ENCODE measurements at regions not wholly inside any gene's neighbourhood (a gene's known extent, or its start where the extent isn't known, plus 50 kb on each side); places are given as distances from the start of the nearest gene placed in this dataset.

DNA sequence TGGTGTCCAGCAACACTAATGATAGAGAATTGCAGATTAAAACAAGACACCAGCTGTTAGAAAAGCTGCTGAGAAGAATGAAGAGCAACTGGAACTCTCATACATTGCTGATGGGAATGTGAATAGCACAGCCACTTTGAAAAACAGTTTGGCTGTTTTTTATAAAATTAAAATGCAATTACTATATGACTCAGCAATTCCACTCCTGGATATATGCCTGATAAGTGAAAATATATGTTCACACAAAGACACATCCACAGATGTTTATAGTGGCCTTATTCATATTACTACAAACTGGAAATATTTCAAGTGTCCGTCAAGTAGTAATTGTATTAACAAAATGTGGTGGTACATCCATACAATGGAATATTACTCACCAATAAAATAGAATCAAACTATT, 99.7 kb upstream of the HAO2 start:
- no peak for DNase-seq
- TF ChIP-seq GATA1 (IDR thresholded peaks at IDR 0.05; ENCODE audit: low read depth, low read length) (no peak), POLR2A (IDR thresholded peaks at IDR 0.05; ENCODE audit: low read length) (no peak)

DNA sequence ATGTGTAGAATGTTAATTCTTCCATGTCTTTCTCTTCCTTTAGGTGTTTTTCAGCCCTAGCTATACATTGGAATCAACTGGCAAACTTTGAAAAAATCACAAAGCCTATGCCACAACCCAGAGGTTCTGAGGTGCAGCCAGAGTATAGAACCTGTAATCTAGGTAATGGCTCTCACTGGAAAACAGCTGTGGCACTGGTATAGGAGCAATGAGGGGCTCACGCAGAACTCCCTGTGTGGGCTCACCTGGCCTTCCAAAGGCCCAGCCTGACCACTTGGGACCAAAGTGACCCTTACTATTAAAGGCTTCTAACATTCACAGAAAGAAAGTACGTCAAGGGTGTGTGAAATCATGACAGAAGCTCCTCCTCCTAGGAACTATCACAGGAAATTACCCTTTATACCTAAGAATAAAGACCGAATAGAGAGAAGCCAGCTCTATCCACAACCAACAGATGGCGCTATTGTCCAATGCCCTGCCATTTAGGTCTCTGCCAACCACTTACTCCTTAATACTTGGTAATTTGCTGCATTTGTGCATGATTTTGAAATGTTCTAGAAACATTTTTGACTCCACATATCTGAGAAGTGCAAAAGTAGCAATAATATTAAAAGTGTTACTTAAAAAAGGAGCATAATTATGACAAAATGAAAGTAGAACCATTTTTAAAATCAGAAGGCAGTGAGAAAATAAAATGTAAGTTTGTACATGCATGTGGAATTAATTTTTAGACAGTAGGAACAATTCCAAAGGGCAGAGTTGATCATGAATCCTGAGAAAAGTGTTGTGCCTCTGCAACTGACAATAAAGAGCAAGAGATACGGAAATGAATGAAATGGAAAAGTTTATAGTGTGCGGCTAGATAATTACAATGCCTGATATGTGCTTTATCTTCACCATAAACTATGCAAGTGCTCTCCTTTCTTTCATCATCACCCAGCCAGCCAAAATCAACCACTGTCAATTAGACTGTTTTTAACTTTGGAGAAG, 93.1 kb upstream of the HAO2 start:
- peak; percentile 48 to 67 for DNase-seq
- no peak for TF ChIP-seq GATA1 (IDR thresholded peaks at IDR 0.05; ENCODE audit: low read depth, low read length)
- TF ChIP-seq POLR2A (IDR thresholded peaks at IDR 0.05; ENCODE audit: low read length), result no peak

DNA sequence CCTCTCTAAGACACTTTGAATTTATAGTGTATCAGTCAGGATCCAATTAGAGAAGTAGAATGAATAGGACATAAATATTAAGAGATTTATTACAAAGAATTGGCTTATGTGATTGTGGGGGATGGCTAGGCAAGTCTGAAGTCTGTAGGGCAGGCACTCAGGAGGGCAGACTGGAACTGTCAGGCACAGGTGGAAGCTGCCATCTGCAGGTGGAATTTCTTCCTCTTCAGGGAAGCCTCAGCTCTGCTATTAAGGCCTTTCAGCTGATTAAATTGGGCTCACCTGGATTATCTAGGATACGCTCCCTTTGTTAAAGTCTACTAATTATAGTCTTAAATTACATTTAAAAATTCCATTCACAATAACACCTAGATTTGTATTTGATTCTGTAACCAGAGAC, 92.0 kb upstream of the HAO2 start:
- no peak for TF ChIP-seq GATA1 (IDR thresholded peaks at IDR 0.05; ENCODE audit: low read depth, low read length)
- no peak for TF ChIP-seq POLR2A (IDR thresholded peaks at IDR 0.05; ENCODE audit: low read length)
- no peak for DNase-seq

DNA sequence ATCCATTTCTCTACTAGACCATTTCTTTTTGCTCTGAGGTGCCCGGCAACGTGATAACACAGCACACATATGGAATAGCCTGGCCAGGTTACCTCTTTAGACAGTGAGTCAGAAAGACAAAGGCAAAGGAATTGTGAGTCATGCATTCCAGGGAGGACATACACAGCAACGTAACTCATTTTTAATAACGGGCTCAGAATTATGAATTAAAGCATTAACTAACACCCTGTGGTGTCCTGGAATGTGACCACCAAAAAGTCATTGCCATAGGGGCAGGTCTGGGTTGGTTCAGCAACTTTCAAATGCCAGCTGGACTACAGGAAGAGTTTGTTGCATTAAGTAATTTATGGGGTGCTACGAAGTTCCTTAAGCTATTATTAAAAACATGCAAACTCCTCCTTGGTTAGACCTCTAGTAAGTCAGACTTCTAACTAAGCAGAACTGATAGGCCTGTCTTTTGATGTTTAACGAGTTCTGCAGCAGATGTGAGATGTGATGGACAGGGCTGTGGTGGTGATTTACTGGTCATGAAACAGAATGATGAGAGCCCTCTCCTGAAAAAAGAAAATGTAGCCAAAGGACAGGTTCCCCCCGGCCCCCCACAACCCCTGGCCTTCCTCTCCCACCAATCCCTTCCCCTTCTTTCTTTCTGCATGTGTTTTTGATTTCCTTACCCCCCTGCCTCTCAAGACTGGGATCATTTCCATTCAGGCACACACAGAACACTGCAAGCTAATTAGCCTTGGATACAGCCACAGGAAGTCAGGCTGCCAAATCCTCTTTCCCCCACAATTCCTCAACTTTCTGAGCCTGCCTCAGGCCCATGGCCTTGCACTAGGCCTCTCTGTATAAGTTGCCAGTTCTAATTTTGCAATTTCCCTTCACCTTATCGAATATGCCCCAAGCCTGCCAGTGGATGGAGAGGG, 88.9 kb upstream of the HAO2 start:
- no peak for DNase-seq
- TF ChIP-seq POLR2A (IDR thresholded peaks at IDR 0.05; ENCODE audit: low read length) (no peak), GATA1 (IDR thresholded peaks at IDR 0.05; ENCODE audit: low read depth, low read length) (no peak)

DNA sequence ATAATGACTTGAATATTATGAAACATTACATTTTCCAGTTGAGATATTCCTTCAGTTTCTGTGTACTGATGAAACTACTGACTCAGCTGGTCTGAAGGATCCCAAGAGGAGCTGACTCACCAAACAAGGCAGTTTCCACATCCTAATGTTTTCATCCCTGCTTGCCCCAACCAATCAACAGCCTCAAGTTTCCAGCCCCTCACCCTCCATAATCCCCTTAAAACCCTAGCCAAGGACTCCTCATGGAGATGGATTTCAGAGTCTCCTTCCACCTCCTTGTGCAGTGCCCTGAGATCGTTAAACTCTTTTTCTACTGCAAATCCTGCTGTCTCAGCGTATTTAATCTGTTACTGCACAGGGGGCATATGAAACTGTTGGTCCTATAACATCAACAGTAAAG, 83.1 kb upstream of the HAO2 start:
- no peak for DNase-seq
- TF ChIP-seq POLR2A (IDR thresholded peaks at IDR 0.05; ENCODE audit: low read length) (no peak), GATA1 (IDR thresholded peaks at IDR 0.05; ENCODE audit: low read depth, low read length) (no peak)

DNA sequence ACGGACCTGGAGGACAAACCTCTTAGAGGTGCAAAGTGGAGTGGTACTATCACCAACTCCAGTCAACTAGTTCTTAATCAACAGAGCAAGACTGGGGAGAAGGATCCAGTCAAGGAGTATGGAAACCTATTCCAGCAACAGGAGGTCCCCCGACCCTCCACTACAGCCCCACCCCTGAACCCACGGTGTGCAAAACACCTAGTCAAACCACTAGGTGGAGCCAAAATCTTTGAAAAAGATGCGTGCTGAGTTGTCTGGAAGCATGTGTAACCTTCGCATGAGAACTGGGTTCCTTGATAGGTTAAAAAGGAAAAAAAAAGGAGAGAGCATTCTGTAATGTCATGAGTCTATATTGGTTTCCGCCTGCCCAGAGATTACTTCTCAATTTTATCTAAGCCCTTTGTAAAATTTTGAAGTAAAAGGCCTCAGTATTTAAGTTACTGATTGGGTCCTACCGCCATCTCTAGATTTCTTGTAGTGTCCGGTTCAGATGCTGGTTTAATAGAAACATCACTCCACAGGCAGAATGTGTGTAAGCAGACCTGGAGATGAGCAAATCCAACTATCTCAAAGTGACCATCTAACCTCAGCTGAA, 81.9 kb upstream of the HAO2 start:
- DNase-seq, result peak; percentile 23 to 36
- TF ChIP-seq GATA1 (IDR thresholded peaks at IDR 0.05; ENCODE audit: low read depth, low read length), result no peak

DNA sequence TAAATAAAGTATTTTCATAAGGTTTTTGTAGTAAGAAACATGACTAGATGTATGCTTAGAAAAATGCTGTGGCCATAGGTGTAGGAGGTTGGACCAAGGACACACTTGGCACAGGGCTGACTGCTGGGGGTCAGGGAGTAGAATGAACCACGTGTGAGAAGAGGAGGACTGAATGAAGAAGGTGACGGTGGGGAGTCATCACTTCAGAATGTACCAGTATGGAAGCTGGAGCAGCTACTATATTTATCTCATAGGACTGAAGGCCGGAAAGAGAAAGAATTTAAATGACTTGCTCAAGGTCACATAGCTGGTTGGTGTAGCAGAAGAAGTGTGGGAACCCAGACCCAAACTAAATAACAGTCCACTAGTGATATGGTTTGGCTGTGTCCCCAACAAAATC, 79.8 kb upstream of the HAO2 start:
- TF ChIP-seq POLR2A (IDR thresholded peaks at IDR 0.05; ENCODE audit: low read length) (no peak), GATA1 (IDR thresholded peaks at IDR 0.05; ENCODE audit: low read depth, low read length) (no peak)
- no peak for DNase-seq

DNA sequence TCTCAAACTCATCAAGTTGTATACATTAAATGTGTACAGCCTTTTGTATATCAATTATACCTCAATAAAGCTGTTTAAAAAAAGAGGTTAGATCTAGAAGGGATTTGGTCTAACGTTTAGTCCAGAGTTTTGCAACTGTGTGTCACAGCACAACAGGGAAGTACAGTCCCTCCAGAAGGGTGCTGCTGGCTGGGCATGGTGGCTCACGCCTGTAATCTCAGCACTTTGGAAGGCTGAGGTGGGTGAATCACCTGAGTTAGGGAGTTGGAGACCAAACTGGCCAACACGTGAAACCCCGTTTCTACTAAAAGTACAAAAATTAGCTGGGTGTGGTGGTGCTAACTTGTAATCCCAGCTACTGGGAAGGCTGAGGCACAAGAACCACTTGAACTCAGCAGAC, 78.3 kb upstream of the HAO2 start:
- DNase-seq, result no peak
- TF ChIP-seq POLR2A (IDR thresholded peaks at IDR 0.05; ENCODE audit: low read length) (no peak), GATA1 (IDR thresholded peaks at IDR 0.05; ENCODE audit: low read depth, low read length) (no peak)

DNA sequence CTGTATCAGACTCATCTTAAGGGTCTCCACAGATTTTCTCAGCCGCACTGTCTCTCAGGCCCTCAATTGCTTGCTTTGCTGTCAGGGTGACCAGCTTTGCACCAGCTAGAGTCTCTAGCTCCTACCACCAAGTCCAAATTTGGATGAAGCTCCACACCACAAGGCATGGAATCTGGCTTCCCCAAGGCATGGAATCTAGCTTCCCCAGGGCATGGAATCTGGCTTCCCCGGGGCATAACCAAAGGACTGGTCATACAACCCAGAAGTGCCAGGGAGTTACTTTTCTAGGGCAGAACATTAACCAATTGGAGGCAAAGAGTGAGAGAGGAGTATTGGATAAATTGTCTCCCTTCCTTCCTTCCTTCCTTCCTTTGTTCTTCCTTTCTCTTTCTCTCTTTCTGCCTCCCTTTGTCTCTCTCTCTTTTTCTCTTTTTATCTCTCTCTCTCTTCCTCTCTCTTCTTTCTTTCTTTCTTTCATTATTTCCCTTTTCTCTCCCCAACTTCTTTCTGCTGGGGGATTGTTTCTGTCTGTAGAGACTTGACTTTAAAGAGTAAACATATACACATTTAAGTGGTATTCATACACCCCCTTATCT, 76.9 kb upstream of the HAO2 start:
- no peak for DNase-seq

DNA sequence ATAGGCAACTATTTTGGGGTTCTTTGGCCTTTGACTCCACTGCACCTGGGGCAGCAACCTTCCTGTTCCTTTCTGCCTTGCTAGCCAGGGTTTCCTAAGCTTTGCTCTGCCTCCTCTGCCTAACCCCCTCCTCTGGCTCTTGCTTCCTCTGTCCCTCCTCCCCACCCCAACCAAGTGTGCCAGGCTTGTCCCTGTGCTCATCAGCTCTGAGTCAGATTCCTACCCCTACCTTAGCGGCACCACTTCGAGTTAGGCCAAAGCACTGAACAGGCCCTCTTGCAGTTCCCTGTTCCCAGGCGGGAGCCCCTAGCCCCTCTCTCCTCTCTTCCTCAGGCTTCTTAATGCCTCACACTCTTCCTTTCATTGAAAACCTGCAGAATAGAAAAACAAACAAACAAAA, 74.8 kb upstream of the HAO2 start:
- DNase-seq, result no peak
- TF ChIP-seq GATA1 (IDR thresholded peaks at IDR 0.05; ENCODE audit: low read depth, low read length) (no peak), POLR2A (IDR thresholded peaks at IDR 0.05; ENCODE audit: low read length) (no peak)

More for the DNA sequence above, 76.9 kb upstream of the HAO2 start:
- TF ChIP-seq GATA1 (IDR thresholded peaks at IDR 0.05; ENCODE audit: low read depth, low read length), result no peak
- no peak for TF ChIP-seq POLR2A (IDR thresholded peaks at IDR 0.05; ENCODE audit: low read length)

DNA sequence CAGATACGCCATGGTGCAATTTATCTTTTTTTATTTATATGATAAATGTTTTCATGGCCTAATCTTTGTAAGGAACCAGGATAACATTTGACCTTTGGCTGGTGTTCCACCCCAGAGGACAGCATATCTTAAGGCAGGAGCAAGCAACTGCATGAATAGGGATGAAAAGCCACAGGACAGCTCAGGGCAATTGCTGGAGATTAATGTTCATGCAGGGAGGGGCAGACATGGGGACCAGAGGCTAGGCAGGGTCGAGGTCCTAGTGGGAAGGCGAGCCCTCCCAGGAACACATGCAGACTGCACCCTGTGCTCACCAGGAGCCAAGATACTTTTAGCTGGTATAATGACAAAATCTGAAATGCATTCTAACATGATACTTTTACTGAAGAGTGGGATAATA, 74.4 kb upstream of the HAO2 start:
- no peak for DNase-seq
- TF ChIP-seq GATA1 (IDR thresholded peaks at IDR 0.05; ENCODE audit: low read depth, low read length) (no peak), POLR2A (IDR thresholded peaks at IDR 0.05; ENCODE audit: low read length) (no peak)

DNA sequence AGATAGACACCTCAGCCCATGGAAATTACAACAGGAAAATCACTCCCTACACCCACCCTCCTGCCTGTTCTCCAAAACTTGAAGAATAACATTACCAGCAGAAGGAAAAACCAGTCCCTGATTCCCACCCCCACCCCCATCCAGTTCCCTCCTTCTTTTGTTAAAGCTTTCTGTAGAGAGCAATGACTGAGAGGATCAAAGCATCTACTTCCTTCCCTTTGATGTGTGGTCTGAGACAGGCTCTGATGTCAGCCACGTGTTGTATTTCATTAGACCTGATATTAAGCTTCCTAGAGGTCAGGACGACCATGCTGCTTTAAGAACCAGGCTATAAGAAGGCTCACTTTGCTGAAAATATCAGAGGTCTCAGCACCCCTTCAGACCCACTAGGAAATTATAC, 73.9 kb upstream of the HAO2 start:
- no peak for DNase-seq
- no peak for TF ChIP-seq GATA1 (IDR thresholded peaks at IDR 0.05; ENCODE audit: low read depth, low read length)
- TF ChIP-seq POLR2A (IDR thresholded peaks at IDR 0.05; ENCODE audit: low read length), result no peak

DNA sequence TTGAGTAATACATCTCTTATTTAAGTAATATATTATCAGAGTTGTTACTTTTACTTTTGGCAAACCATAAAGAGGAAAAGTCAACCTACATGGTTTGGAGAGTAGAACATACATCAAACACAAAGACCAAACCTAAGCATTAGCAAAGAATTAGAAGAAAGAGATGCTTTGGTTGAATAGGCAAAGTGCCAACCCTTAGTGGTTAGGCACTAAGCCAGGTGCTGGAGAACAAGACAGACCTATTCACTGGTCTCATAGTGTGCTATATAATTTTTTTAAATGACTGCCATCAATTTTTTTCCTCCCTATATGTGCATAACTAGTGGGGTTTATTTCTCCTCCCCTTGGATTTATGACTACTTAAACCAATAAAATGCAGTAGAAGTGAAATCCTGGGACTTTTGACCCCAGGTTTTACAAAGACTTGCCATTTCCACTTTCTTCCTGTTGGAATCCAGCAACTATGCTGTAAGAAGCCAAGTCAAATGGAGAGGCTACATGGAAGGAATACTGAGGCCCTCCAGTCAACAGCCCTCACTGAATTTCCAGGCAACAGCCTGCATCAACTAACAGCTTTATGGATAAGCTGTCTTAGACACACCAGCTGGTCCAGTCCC, 69.8 kb upstream of the HAO2 start:
- TF ChIP-seq POLR2A (IDR thresholded peaks at IDR 0.05; ENCODE audit: low read length) (no peak), GATA1 (IDR thresholded peaks at IDR 0.05; ENCODE audit: low read depth, low read length) (no peak)
- DNase-seq, result no peak
